CD14-positive monocyte (primary cell): ENCODE measurements at regions not wholly inside any gene's neighbourhood (a gene's known extent, or its start where the extent isn't known, plus 50 kb on each side); places are given as distances from the start of the nearest gene placed in this dataset.

Experiments
- DNase-seq, 3 donors: peaks; one replicate each; pipeline ENCODE4 v3.0.0-alpha.2; 2011 to 2022
- H2AFZ ChIP-seq: 2 replicates; pipeline ENCODE4 v1.6.0; 2012; ENCODE audit warnings: mild to moderate bottlenecking, low read depth, low read length, inconsistent platforms; ENCODE audit not compliant: insufficient read depth, poor library complexity, severe bottlenecking
- H3K27ac ChIP-seq, 2 donors: 1 replicate in 1 of 2; 2 replicates in 1 of 2; pipeline ENCODE4 v1.5.1; 2012 to 2013; ENCODE audit warnings: low read length in 2 of 2, control low read depth in 1 of 2, inconsistent platforms in 1 of 2, low read depth in 1 of 2, mild to moderate bottlenecking in 1 of 2
- H3K27me3 ChIP-seq, 2 donors: one replicate each; pipeline versions ENCODE4 v1.6.0 to v1.6.1; 2011 to 2013; ENCODE audit warnings: low read length in 2 of 2; ENCODE audit not compliant: control insufficient read depth in 2 of 2, insufficient read depth in 2 of 2
- H3K36me3 ChIP-seq, 2 donors: replicated peaks in 1 of 2; 1 replicate in 1 of 2; 2 replicates in 1 of 2; pipeline versions ENCODE4 v1.5.1 to v1.6.1; 2012 to 2013; ENCODE audit warnings: low read length in 2 of 2, control low read depth in 1 of 2, inconsistent platforms in 1 of 2, mild to moderate bottlenecking in 1 of 2; ENCODE audit not compliant: insufficient read depth in 2 of 2, control insufficient read depth in 1 of 2
- H3K4me1 ChIP-seq, 2 donors: 1 replicate in 1 of 2; 2 replicates in 1 of 2; pipeline versions ENCODE4 v1.5.1 to v1.6.1; 2012 to 2013; ENCODE audit warnings: low read length in 2 of 2, control low read depth in 1 of 2, inconsistent platforms in 1 of 2, mild to moderate bottlenecking in 1 of 2, moderate library complexity in 1 of 2; ENCODE audit not compliant: insufficient read depth in 2 of 2, control insufficient read depth in 1 of 2
- H3K4me2 ChIP-seq: replicated peaks from 2 replicates; pipeline ENCODE3; 2012; ENCODE audit warnings: low read length, moderate library complexity, mild to moderate bottlenecking; ENCODE audit not compliant: poor library complexity, severe bottlenecking; ENCODE audit errors: extremely low read depth
- H3K4me3 ChIP-seq, 3 experiments: fragments of 200-600 bp in 1 of 3; sonication (generic) in 1 of 3; replicated peaks in 1 of 3; 1 replicate in 2 of 3; 2 replicates in 1 of 3; pipeline ENCODE4 v1.5.1; 2011 to 2013; ENCODE audit warnings: low read length in 3 of 3, mild to moderate bottlenecking in 3 of 3, control low read depth in 2 of 3, low read depth in 2 of 3, inconsistent platforms in 1 of 3, moderate library complexity in 1 of 3
- H3K79me2 ChIP-seq: 2 replicates; pipeline ENCODE4 v1.6.0; 2012; ENCODE audit warnings: mild to moderate bottlenecking, control low read depth, inconsistent platforms, low read length, moderate library complexity; ENCODE audit not compliant: insufficient read depth
- H3K9ac ChIP-seq: 2 replicates; pipeline ENCODE4 v1.6.0; 2017; ENCODE audit warnings: low read length, mild to moderate bottlenecking; ENCODE audit not compliant: insufficient read depth, poor library complexity, severe bottlenecking
- H3K9me3 ChIP-seq, 2 donors: replicated peaks in 1 of 2; 1 replicate in 1 of 2; 2 replicates in 1 of 2; pipeline versions ENCODE4 v1.5.1 to v1.6.1; 2012 to 2013; ENCODE audit warnings: low read length in 2 of 2, control low read depth in 1 of 2; ENCODE audit not compliant: control insufficient read depth in 1 of 2, insufficient read depth in 1 of 2
- H4K20me1 ChIP-seq: 2 replicates; pipeline ENCODE4 v1.6.0; 2012; ENCODE audit warnings: mild to moderate bottlenecking, low read length, control low read depth, moderate library complexity; ENCODE audit not compliant: insufficient read depth
- H3K27ac Mint-ChIP-seq, 7 donors: one replicate each; pipeline ENCODE4 v1.8.0; 2020; ENCODE audit warnings: mild to moderate bottlenecking in 7 of 7, mixed read lengths in 7 of 7, moderate library complexity in 6 of 7, inconsistent platforms in 2 of 7
- H3K27me3 Mint-ChIP-seq, 3 donors: one replicate each; pipeline ENCODE4 v1.8.0; 2021 to 2022; ENCODE audit warnings: low read depth in 3 of 3, mild to moderate bottlenecking in 3 of 3, mixed read lengths in 3 of 3, moderate library complexity in 3 of 3, inconsistent platforms in 1 of 3
- H3K36me3 Mint-ChIP-seq, 2 donors: one replicate each; pipeline ENCODE4 v1.8.0; 2020; ENCODE audit warnings: mixed read lengths in 2 of 2, inconsistent platforms in 1 of 2, mild to moderate bottlenecking in 1 of 2
- H3K4me1 Mint-ChIP-seq: one replicate; pipeline ENCODE4 v1.8.0; 2020; ENCODE audit warnings: mild to moderate bottlenecking, mixed read lengths
- H3K4me3 Mint-ChIP-seq, 2 donors: one replicate each; pipeline ENCODE4 v1.8.0; 2020; ENCODE audit warnings: mild to moderate bottlenecking in 2 of 2, mixed read lengths in 2 of 2, moderate library complexity in 1 of 2
- H3K9me3 Mint-ChIP-seq, 7 donors: one replicate each; pipeline ENCODE4 v1.8.0; 2020 to 2022; ENCODE audit warnings: mixed read lengths in 7 of 7, mild to moderate bottlenecking in 6 of 7, moderate library complexity in 6 of 7, inconsistent platforms in 2 of 7
- CTCF ChIP-seq: fragments of 200-600 bp; IDR thresholded peaks from one replicate; pipeline ENCODE4 v1.8.0; 2022; ENCODE audit warnings: antibody characterized with exemption, mild to moderate bottlenecking
- WGBS: methylation state at CpG from one replicate; pipeline ENCODE4 v1.1.5; 2013; ENCODE audit warnings: missing lambda C conversion rate; ENCODE audit not compliant: insufficient coverage; 5-methylcytosine and 5-hydroxymethylcytosine counted together
- intact Hi-C, 2 donors: fragments of 100-400 bp; cut with micrococcal nuclease; formaldehyde crosslinking; loops; one replicate each; pipeline versions ENCODE4 v1.15.0 to v1.15.1; 2023

GRCh38 chr5:174806729-174807128, 82.3 kb downstream of the MSX2 start:
- Histone ChIP-seq H3K4me3 (no peak overlapping the region), H3K79me2 (no peaks in the 10 kb centered on the region), H2AFZ (no peak overlapping the region), H3K4me2 (no peak overlapping the region), H3K36me3 (no peaks in the 10 kb centered on the region), H3K27me3 (no peaks in the 10 kb centered on the region), H4K20me1 (no peaks in the 10 kb centered on the region), H3K9me3 (peaks cover 0 to 5% of the 10 kb centered on the region in 2 donors), H3K9ac (no peak overlapping the region), H3K27ac (no peak overlapping the region), H3K4me1 (no peaks in the 10 kb centered on the region)
- WGBS = 92% methylated on average over 2 of the region's 5 CpGs
- no peak for DNase-seq
- H3K9me3 Mint-ChIP-seq = peaks cover 0 to 12% (median 7%) of the 10 kb centered on the region in 7 donors
- H3K27ac Mint-ChIP-seq = no peak overlapping the region
- no peak for TF ChIP-seq CTCF
- no peak overlapping the region for H3K4me3 Mint-ChIP-seq
- no peaks in the 10 kb centered on the region for H3K36me3 Mint-ChIP-seq
- H3K4me1 Mint-ChIP-seq = no peaks in the 10 kb centered on the region
- intact Hi-C loops = no loop called here
- peaks cover 0 to 5% (median 5%) of the 10 kb centered on the region in 3 donors for H3K27me3 Mint-ChIP-seq

- Histone ChIP-seq H3K36me3 (no peaks in the 10 kb centered on the region), H3K9ac (no peak overlapping the region)
Observed at GRCh38 chr5:174801798-174802197, 77.4 kb downstream of the MSX2 start.

More at GRCh38 chr5:174801798-174802197, 77.4 kb downstream of the MSX2 start:
- H3K9me3 ChIP-seq = peaks cover 5 to 6% of the 10 kb centered on the region in 2 donors
- H3K4me1 Mint-ChIP-seq = no peaks in the 10 kb centered on the region
- H3K4me1 ChIP-seq = no peaks in the 10 kb centered on the region
- H4K20me1 ChIP-seq = no peaks in the 10 kb centered on the region
- H3K27me3 ChIP-seq = peaks cover 0 to 3% of the 10 kb centered on the region in 2 donors
- H2AFZ ChIP-seq = no peak overlapping the region
- no peaks in the 10 kb centered on the region for H3K36me3 Mint-ChIP-seq
- H3K27me3 Mint-ChIP-seq = peaks cover 3 to 17% (median 7%) of the 10 kb centered on the region in 3 donors
- peaks cover 0 to 18% (median 11%) of the 10 kb centered on the region in 7 donors for H3K9me3 Mint-ChIP-seq
- no peak overlapping the region for H3K4me2 ChIP-seq
- H3K4me3 Mint-ChIP-seq = no peak overlapping the region
- H3K79me2 ChIP-seq = no peaks in the 10 kb centered on the region
- H3K27ac ChIP-seq = no peak overlapping the region
- no peak overlapping the region for H3K27ac Mint-ChIP-seq
- intact Hi-C loops = no loop called here
- no peak overlapping the region for H3K4me3 ChIP-seq
- WGBS = no CpG with 5 or more reads among the region's 2 CpGs
- DNase-seq = no peak
- TF ChIP-seq CTCF = no peak
